CD14-positive monocyte (primary cell): ENCODE measurements at regions not wholly inside any gene's neighbourhood (a gene's known extent, or its start where the extent isn't known, plus 50 kb on each side); places are given as distances from the start of the nearest gene placed in this dataset.

Experiments used
- DNase-seq, 3 donors: peaks; one replicate each; pipeline ENCODE4 v3.0.0-alpha.2; 2011 to 2022
- H2AFZ ChIP-seq: 2 replicates; pipeline ENCODE4 v1.6.0; 2012; ENCODE audit warnings: mild to moderate bottlenecking, low read depth, low read length, inconsistent platforms; ENCODE audit not compliant: insufficient read depth, poor library complexity, severe bottlenecking
- H3K27ac ChIP-seq, 2 donors: 1 replicate in 1 of 2; 2 replicates in 1 of 2; pipeline ENCODE4 v1.5.1; 2012 to 2013; ENCODE audit warnings: low read length in 2 of 2, control low read depth in 1 of 2, inconsistent platforms in 1 of 2, low read depth in 1 of 2, mild to moderate bottlenecking in 1 of 2
- H3K27me3 ChIP-seq, 2 donors: one replicate each; pipeline versions ENCODE4 v1.6.0 to v1.6.1; 2011 to 2013; ENCODE audit warnings: low read length in 2 of 2; ENCODE audit not compliant: control insufficient read depth in 2 of 2, insufficient read depth in 2 of 2
- H3K36me3 ChIP-seq, 2 donors: replicated peaks in 1 of 2; 1 replicate in 1 of 2; 2 replicates in 1 of 2; pipeline versions ENCODE4 v1.5.1 to v1.6.1; 2012 to 2013; ENCODE audit warnings: low read length in 2 of 2, control low read depth in 1 of 2, inconsistent platforms in 1 of 2, mild to moderate bottlenecking in 1 of 2; ENCODE audit not compliant: insufficient read depth in 2 of 2, control insufficient read depth in 1 of 2
- H3K4me1 ChIP-seq, 2 donors: 1 replicate in 1 of 2; 2 replicates in 1 of 2; pipeline versions ENCODE4 v1.5.1 to v1.6.1; 2012 to 2013; ENCODE audit warnings: low read length in 2 of 2, control low read depth in 1 of 2, inconsistent platforms in 1 of 2, mild to moderate bottlenecking in 1 of 2, moderate library complexity in 1 of 2; ENCODE audit not compliant: insufficient read depth in 2 of 2, control insufficient read depth in 1 of 2
- H3K4me2 ChIP-seq: replicated peaks from 2 replicates; pipeline ENCODE3; 2012; ENCODE audit warnings: low read length, moderate library complexity, mild to moderate bottlenecking; ENCODE audit not compliant: poor library complexity, severe bottlenecking; ENCODE audit errors: extremely low read depth
- H3K4me3 ChIP-seq, 3 experiments: fragments of 200-600 bp in 1 of 3; sonication (generic) in 1 of 3; replicated peaks in 1 of 3; 1 replicate in 2 of 3; 2 replicates in 1 of 3; pipeline ENCODE4 v1.5.1; 2011 to 2013; ENCODE audit warnings: low read length in 3 of 3, mild to moderate bottlenecking in 3 of 3, control low read depth in 2 of 3, low read depth in 2 of 3, inconsistent platforms in 1 of 3, moderate library complexity in 1 of 3
- H3K79me2 ChIP-seq: 2 replicates; pipeline ENCODE4 v1.6.0; 2012; ENCODE audit warnings: mild to moderate bottlenecking, control low read depth, inconsistent platforms, low read length, moderate library complexity; ENCODE audit not compliant: insufficient read depth
- H3K9ac ChIP-seq: 2 replicates; pipeline ENCODE4 v1.6.0; 2017; ENCODE audit warnings: low read length, mild to moderate bottlenecking; ENCODE audit not compliant: insufficient read depth, poor library complexity, severe bottlenecking
- H3K9me3 ChIP-seq, 2 donors: replicated peaks in 1 of 2; 1 replicate in 1 of 2; 2 replicates in 1 of 2; pipeline versions ENCODE4 v1.5.1 to v1.6.1; 2012 to 2013; ENCODE audit warnings: low read length in 2 of 2, control low read depth in 1 of 2; ENCODE audit not compliant: control insufficient read depth in 1 of 2, insufficient read depth in 1 of 2
- H4K20me1 ChIP-seq: 2 replicates; pipeline ENCODE4 v1.6.0; 2012; ENCODE audit warnings: mild to moderate bottlenecking, low read length, control low read depth, moderate library complexity; ENCODE audit not compliant: insufficient read depth
- H3K27ac Mint-ChIP-seq, 7 donors: one replicate each; pipeline ENCODE4 v1.8.0; 2020; ENCODE audit warnings: mild to moderate bottlenecking in 7 of 7, mixed read lengths in 7 of 7, moderate library complexity in 6 of 7, inconsistent platforms in 2 of 7
- H3K27me3 Mint-ChIP-seq, 3 donors: one replicate each; pipeline ENCODE4 v1.8.0; 2021 to 2022; ENCODE audit warnings: low read depth in 3 of 3, mild to moderate bottlenecking in 3 of 3, mixed read lengths in 3 of 3, moderate library complexity in 3 of 3, inconsistent platforms in 1 of 3
- H3K36me3 Mint-ChIP-seq, 2 donors: one replicate each; pipeline ENCODE4 v1.8.0; 2020; ENCODE audit warnings: mixed read lengths in 2 of 2, inconsistent platforms in 1 of 2, mild to moderate bottlenecking in 1 of 2
- H3K4me1 Mint-ChIP-seq: one replicate; pipeline ENCODE4 v1.8.0; 2020; ENCODE audit warnings: mild to moderate bottlenecking, mixed read lengths
- H3K4me3 Mint-ChIP-seq, 2 donors: one replicate each; pipeline ENCODE4 v1.8.0; 2020; ENCODE audit warnings: mild to moderate bottlenecking in 2 of 2, mixed read lengths in 2 of 2, moderate library complexity in 1 of 2
- H3K9me3 Mint-ChIP-seq, 7 donors: one replicate each; pipeline ENCODE4 v1.8.0; 2020 to 2022; ENCODE audit warnings: mixed read lengths in 7 of 7, mild to moderate bottlenecking in 6 of 7, moderate library complexity in 6 of 7, inconsistent platforms in 2 of 7
- WGBS: methylation state at CpG from one replicate; pipeline ENCODE4 v1.1.5; 2013; ENCODE audit warnings: missing lambda C conversion rate; ENCODE audit not compliant: insufficient coverage; 5-methylcytosine and 5-hydroxymethylcytosine counted together
- intact Hi-C, 2 donors: fragments of 100-400 bp; cut with micrococcal nuclease; formaldehyde crosslinking; loops; one replicate each; pipeline versions ENCODE4 v1.15.0 to v1.15.1; 2023
- TF ChIP-seq, protein P1 (sequence below): fragments of 200-600 bp; IDR thresholded peaks from one replicate; pipeline ENCODE4 v1.8.0; 2022; ENCODE audit warnings: antibody characterized with exemption, mild to moderate bottlenecking

- Histone ChIP-seq H3K9ac (no peak overlapping the region), H3K4me2 (no peak overlapping the region), H3K9me3 (no peaks in the 10 kb centered on the region), H2AFZ (no peak overlapping the region), H3K79me2 (no peaks in the 10 kb centered on the region), H3K4me1 (no peaks in the 10 kb centered on the region), H3K27me3 (no peaks in the 10 kb centered on the region), H4K20me1 (no peaks in the 10 kb centered on the region), H3K27ac (no peak overlapping the region), H3K36me3 (no peaks in the 10 kb centered on the region), H3K4me3 (no peak overlapping the region)
- peaks cover 0 to 3% (median 1%) of the 10 kb centered on the region in 7 donors for H3K9me3 Mint-ChIP-seq
- WGBS, result no CpG with 5 or more reads among the region's 5 CpGs
- TF ChIP-seq, protein P1, sequence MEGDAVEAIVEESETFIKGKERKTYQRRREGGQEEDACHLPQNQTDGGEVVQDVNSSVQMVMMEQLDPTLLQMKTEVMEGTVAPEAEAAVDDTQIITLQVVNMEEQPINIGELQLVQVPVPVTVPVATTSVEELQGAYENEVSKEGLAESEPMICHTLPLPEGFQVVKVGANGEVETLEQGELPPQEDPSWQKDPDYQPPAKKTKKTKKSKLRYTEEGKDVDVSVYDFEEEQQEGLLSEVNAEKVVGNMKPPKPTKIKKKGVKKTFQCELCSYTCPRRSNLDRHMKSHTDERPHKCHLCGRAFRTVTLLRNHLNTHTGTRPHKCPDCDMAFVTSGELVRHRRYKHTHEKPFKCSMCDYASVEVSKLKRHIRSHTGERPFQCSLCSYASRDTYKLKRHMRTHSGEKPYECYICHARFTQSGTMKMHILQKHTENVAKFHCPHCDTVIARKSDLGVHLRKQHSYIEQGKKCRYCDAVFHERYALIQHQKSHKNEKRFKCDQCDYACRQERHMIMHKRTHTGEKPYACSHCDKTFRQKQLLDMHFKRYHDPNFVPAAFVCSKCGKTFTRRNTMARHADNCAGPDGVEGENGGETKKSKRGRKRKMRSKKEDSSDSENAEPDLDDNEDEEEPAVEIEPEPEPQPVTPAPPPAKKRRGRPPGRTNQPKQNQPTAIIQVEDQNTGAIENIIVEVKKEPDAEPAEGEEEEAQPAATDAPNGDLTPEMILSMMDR, result no peak
- DNase-seq, result no peak
- peaks cover 0 to 2% (median 2%) of the 10 kb centered on the region in 3 donors for H3K27me3 Mint-ChIP-seq
- H3K4me3 Mint-ChIP-seq, result no peak overlapping the region
- no peaks in the 10 kb centered on the region for H3K4me1 Mint-ChIP-seq
- no peaks in the 10 kb centered on the region for H3K36me3 Mint-ChIP-seq
- H3K27ac Mint-ChIP-seq, result no peak overlapping the region
- intact Hi-C loops, result no loop called here
Measured at GRCh38 chr2:133641942-133642725, 73.9 kb upstream of the NCKAP5 start.

DNA sequence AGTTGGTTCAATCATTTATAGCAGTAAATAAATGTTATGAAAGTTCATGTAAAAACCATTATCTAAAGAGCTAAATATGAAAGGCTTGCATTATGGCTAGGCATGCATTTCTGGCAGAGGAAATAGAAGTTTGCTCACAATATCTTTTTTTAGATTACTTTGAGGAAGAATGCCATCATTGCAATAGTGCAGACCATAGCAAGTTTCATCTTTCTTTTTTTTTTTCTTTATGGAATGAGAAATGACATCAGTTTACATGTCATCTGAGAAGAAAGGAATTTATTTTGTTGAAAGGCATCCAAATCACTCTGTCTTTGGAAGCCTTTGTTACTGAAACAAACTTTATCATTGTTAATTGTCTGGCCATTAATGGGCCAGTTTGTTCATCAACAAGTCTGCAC lies 74.5 kb upstream of the NCKAP5 start:
- DNase-seq, result no peak
- Mint-ChIP-seq H3K9me3 (peaks cover 1 to 7% (median 5%) of the 10 kb centered on the region in 7 donors), H3K4me1 (no peaks in the 10 kb centered on the region), H3K4me3 (no peak overlapping the region), H3K36me3 (no peaks in the 10 kb centered on the region), H3K27ac (no peak overlapping the region), H3K27me3 (peaks cover 0 to 2% (median 2%) of the 10 kb centered on the region in 3 donors)
- H2AFZ ChIP-seq, result no peak overlapping the region
- H4K20me1 ChIP-seq, result no peaks in the 10 kb centered on the region
- intact Hi-C loops, result no loop called here
- H3K27ac ChIP-seq, result no peak overlapping the region
- no peak overlapping the region for H3K9ac ChIP-seq
- H3K36me3 ChIP-seq, result no peaks in the 10 kb centered on the region
- H3K27me3 ChIP-seq, result no peaks in the 10 kb centered on the region
- H3K79me2 ChIP-seq, result no peaks in the 10 kb centered on the region
- H3K4me2 ChIP-seq, result no peak overlapping the region
- no peaks in the 10 kb centered on the region for H3K9me3 ChIP-seq
- no peaks in the 10 kb centered on the region for H3K4me1 ChIP-seq
- H3K4me3 ChIP-seq, result no peak overlapping the region
- TF ChIP-seq, protein P1, result no peak
